Activated CD4-positive, alpha-beta memory T cell treated with anti-CD3 and anti-CD28 coated beads for 36 hours (primary cell): ENCODE measurements at regions not wholly inside any gene's neighbourhood (a gene's known extent, or its start where the extent isn't known, plus 50 kb on each side); places are given as distances from the start of the nearest gene placed in this dataset.

Experiments used
- CTCF ChIA-PET: fragments of 350-600 bp; sonication (Branson Sonifier 250); formaldehyde crosslinking; loops from one replicate; lab custom pipeline; 2021; ENCODE audit warnings: antibody characterized with exemption, inconsistent platforms; lab: Charles Lee
- POLR2A ChIA-PET: fragments of 350-600 bp; sonication (Branson Sonifier 250); formaldehyde crosslinking; loops from one replicate; lab custom pipeline; 2021; ENCODE audit warnings: antibody characterized with exemption; lab: Charles Lee
- DNase-seq: peaks from one replicate; pipeline ENCODE4 v3.0.0-alpha.2; 2020
- H3K27ac Mint-ChIP-seq: one replicate; pipeline ENCODE4 v1.8.0; 2021; ENCODE audit warnings: mixed read lengths
- H3K27me3 Mint-ChIP-seq: one replicate; pipeline ENCODE4 v1.8.0; 2021; ENCODE audit warnings: mixed read lengths
- H3K36me3 Mint-ChIP-seq: one replicate; pipeline ENCODE4 v1.8.0; 2021; ENCODE audit warnings: mixed read lengths
- H3K4me1 Mint-ChIP-seq: one replicate; pipeline ENCODE4 v1.8.0; 2021; ENCODE audit warnings: low read depth, mixed read lengths
- H3K4me3 Mint-ChIP-seq: one replicate; pipeline ENCODE4 v1.8.0; 2021; ENCODE audit warnings: mild to moderate bottlenecking, mixed read lengths
- H3K9me3 Mint-ChIP-seq: one replicate; pipeline ENCODE4 v1.8.0; 2021; ENCODE audit warnings: mixed read lengths
- intact Hi-C: fragments of 100-400 bp; cut with micrococcal nuclease; formaldehyde crosslinking; loops from one replicate; pipeline ENCODE4 v1.15.1; 2023

- DNase-seq, result no peak
- ChIA-PET CTCF (no interaction called here), POLR2A (no interaction called here)
- Mint-ChIP-seq H3K27me3 (no peaks in the 10 kb centered on the region), H3K4me3 (no peak overlapping the region), H3K36me3 (no peaks in the 10 kb centered on the region), H3K4me1 (no peaks in the 10 kb centered on the region), H3K9me3 (no peaks in the 10 kb centered on the region), H3K27ac (no peak overlapping the region)
- intact Hi-C loops, result no loop called here
Observed at GRCh38 chr2:240290432-240291336, 144.8 kb upstream of the GPC1 start.

GRCh38 chr2:240291337-240292034 is 144.0 kb upstream of the GPC1 start:
- ChIA-PET POLR2A (no interaction called here), CTCF (no interaction called here)
- Mint-ChIP-seq H3K4me1 (no peaks in the 10 kb centered on the region), H3K36me3 (no peaks in the 10 kb centered on the region), H3K4me3 (no peak overlapping the region), H3K27ac (no peak overlapping the region), H3K9me3 (no peaks in the 10 kb centered on the region), H3K27me3 (no peaks in the 10 kb centered on the region)
- no peak for DNase-seq
- intact Hi-C loops, result no loop called here

- ChIA-PET CTCF (no interaction called here), POLR2A (no interaction called here)
- Mint-ChIP-seq H3K4me3 (no peak overlapping the region), H3K27ac (no peak overlapping the region), H3K4me1 (no peaks in the 10 kb centered on the region), H3K27me3 (no peaks in the 10 kb centered on the region), H3K36me3 (no peaks in the 10 kb centered on the region), H3K9me3 (no peaks in the 10 kb centered on the region)
- intact Hi-C loops, result no loop called here
- no peak for DNase-seq
Observed at GRCh38 chr2:240292035-240292574, 143.4 kb upstream of the GPC1 start.

- no peak overlapping the region for H3K27ac Mint-ChIP-seq
- H3K36me3 Mint-ChIP-seq, result no peaks in the 10 kb centered on the region
- no peak for DNase-seq
- no peaks in the 10 kb centered on the region for H3K9me3 Mint-ChIP-seq
- no peaks in the 10 kb centered on the region for H3K4me1 Mint-ChIP-seq
- CTCF ChIA-PET, result no interaction called here
- intact Hi-C loops, result no loop called here
- no peaks in the 10 kb centered on the region for H3K27me3 Mint-ChIP-seq
- no peak overlapping the region for H3K4me3 Mint-ChIP-seq
- POLR2A ChIA-PET, result no interaction called here
Observed at GRCh38 chr2:240292619-240293525, 142.6 kb upstream of the GPC1 start.

- intact Hi-C loops, result no loop called here
Observed at GRCh38 chr2:240293557-240294461, 141.7 kb upstream of the GPC1 start.

GRCh38 chr2:240294514-240294913 is 140.9 kb upstream of the GPC1 start:
- Mint-ChIP-seq H3K36me3 (no peaks in the 10 kb centered on the region), H3K9me3 (no peaks in the 10 kb centered on the region), H3K27ac (no peak overlapping the region), H3K4me3 (no peak overlapping the region), H3K27me3 (peaks cover 2% of the 10 kb centered on the region), H3K4me1 (no peaks in the 10 kb centered on the region)
- DNase-seq, result no peak
- POLR2A ChIA-PET, result no interaction called here
- CTCF ChIA-PET, result no interaction called here
- intact Hi-C loops, result no loop called here

More at GRCh38 chr2:240293557-240294461, 141.7 kb upstream of the GPC1 start:
- Mint-ChIP-seq H3K27ac (no peak overlapping the region), H3K9me3 (no peaks in the 10 kb centered on the region), H3K27me3 (no peaks in the 10 kb centered on the region), H3K4me1 (no peaks in the 10 kb centered on the region), H3K36me3 (no peaks in the 10 kb centered on the region), H3K4me3 (no peak overlapping the region)
- POLR2A ChIA-PET, result no interaction called here
- CTCF ChIA-PET, result no interaction called here
- DNase-seq, result no peak

- Mint-ChIP-seq H3K27ac (no peak overlapping the region), H3K36me3 (no peaks in the 10 kb centered on the region), H3K9me3 (no peaks in the 10 kb centered on the region), H3K4me3 (no peak overlapping the region), H3K27me3 (peaks cover 2% of the 10 kb centered on the region), H3K4me1 (no peaks in the 10 kb centered on the region)
- ChIA-PET CTCF (no interaction called here), POLR2A (no interaction called here)
- no peak for DNase-seq
- intact Hi-C loops, result no loop called here
Observed at GRCh38 chr2:240295256-240296103, 140.0 kb upstream of the GPC1 start.

- Mint-ChIP-seq H3K27ac (no peak overlapping the region), H3K4me1 (no peaks in the 10 kb centered on the region), H3K4me3 (no peak overlapping the region), H3K36me3 (no peaks in the 10 kb centered on the region), H3K9me3 (no peaks in the 10 kb centered on the region), H3K27me3 (peaks cover 6% of the 10 kb centered on the region)
- intact Hi-C loops, result no loop called here
- POLR2A ChIA-PET, result no interaction called here
- DNase-seq, result no peak
- CTCF ChIA-PET, result no interaction called here
Observed at GRCh38 chr2:240296104-240296406, 139.4 kb upstream of the GPC1 start.

- no peak overlapping the region for H3K27ac Mint-ChIP-seq
- H3K4me1 Mint-ChIP-seq, result no peaks in the 10 kb centered on the region
- intact Hi-C loops, result no loop called here
- DNase-seq, result no peak
- ChIA-PET POLR2A (no interaction called here), CTCF (no interaction called here)
- H3K4me3 Mint-ChIP-seq, result no peak overlapping the region
- peaks cover 8% of the 10 kb centered on the region for H3K27me3 Mint-ChIP-seq
- no peaks in the 10 kb centered on the region for H3K9me3 Mint-ChIP-seq
- H3K36me3 Mint-ChIP-seq, result no peaks in the 10 kb centered on the region
Observed at GRCh38 chr2:240296476-240297255, 138.8 kb upstream of the GPC1 start.

GRCh38 chr2:240297256-240298116 is 138.0 kb upstream of the GPC1 start:
- Mint-ChIP-seq H3K27ac (no peak overlapping the region), H3K27me3 (peaks cover 14% of the 10 kb centered on the region), H3K4me3 (no peak overlapping the region), H3K9me3 (no peaks in the 10 kb centered on the region), H3K36me3 (no peaks in the 10 kb centered on the region), H3K4me1 (no peaks in the 10 kb centered on the region)
- POLR2A ChIA-PET, result no interaction called here
- CTCF ChIA-PET, result no interaction called here
- DNase-seq, result no peak
- intact Hi-C loops, result no loop called here
